ENCODE measurements at regions not wholly inside any gene's neighbourhood (a gene's known extent, or its start where the extent isn't known, plus 50 kb on each side); places are given as distances from the start of the nearest gene placed in this dataset.
A peak's percentile ranks its signal among the peaks of the same experiment; 100 is the strongest.

- DNase-seq (ENCODE audit: low spot score) = no peak
These were observed 106.6 kb upstream of the NCOR2 start for GRCh38 chr12:124673801-124674617.

GRCh38 chr12:124669271-124669721, 101.9 kb upstream of the NCOR2 start:
- peak; percentile 13 for DNase-seq (ENCODE audit: low spot score)

GRCh38 chr12:124668602-124669001, 101.2 kb upstream of the NCOR2 start:
- DNase-seq (ENCODE audit: low spot score) = no peak

- no peak for DNase-seq (ENCODE audit: low spot score)
These were observed 100.3 kb upstream of the NCOR2 start for GRCh38 chr12:124667506-124668326.

GRCh38 chr12:124666722-124667259, 99.4 kb upstream of the NCOR2 start:
- DNase-seq (ENCODE audit: low spot score) = no peak

- DNase-seq (ENCODE audit: low spot score) = no peak
These were observed 98.1 kb upstream of the NCOR2 start for GRCh38 chr12:124665511-124665910.

- no peak for DNase-seq (ENCODE audit: low spot score)
These were observed 97.1 kb upstream of the NCOR2 start for GRCh38 chr12:124664395-124665111.

- DNase-seq (ENCODE audit: low spot score) = no peak
These were observed 96.5 kb upstream of the NCOR2 start for GRCh38 chr12:124663771-124664366.

- no peak for DNase-seq (ENCODE audit: low spot score)
These were observed 95.8 kb upstream of the NCOR2 start for GRCh38 chr12:124663206-124663605.

- no peak for DNase-seq (ENCODE audit: low spot score)
These were observed 93.9 kb upstream of the NCOR2 start for GRCh38 chr12:124661341-124661740.

- no peak for DNase-seq (ENCODE audit: low spot score)
These were observed 93.4 kb upstream of the NCOR2 start for GRCh38 chr12:124660851-124661250.

GRCh38 chr12:124658806-124659402, 91.5 kb upstream of the NCOR2 start:
- no peak for DNase-seq (ENCODE audit: low spot score)

- DNase-seq (ENCODE audit: low spot score) = no peak
These were observed 90.9 kb upstream of the NCOR2 start for GRCh38 chr12:124658302-124658701.

- no peak for DNase-seq (ENCODE audit: low spot score)
These were observed 89.6 kb upstream of the NCOR2 start for GRCh38 chr12:124656947-124657434.

- DNase-seq (ENCODE audit: low spot score) = no peak
These were observed 88.5 kb upstream of the NCOR2 start for GRCh38 chr12:124655698-124656516.

- DNase-seq (ENCODE audit: low spot score) = no peak
These were observed 87.8 kb upstream of the NCOR2 start for GRCh38 chr12:124655048-124655697.

- DNase-seq (ENCODE audit: low spot score) = no peak
These were observed 87.2 kb upstream of the NCOR2 start for GRCh38 chr12:124654666-124655047.

GRCh38 chr12:124653169-124653931, 85.9 kb upstream of the NCOR2 start:
- DNase-seq (ENCODE audit: low spot score) = no peak

- no peak for DNase-seq (ENCODE audit: low spot score)
These were observed 85.2 kb upstream of the NCOR2 start for GRCh38 chr12:124652661-124653060.
